ENCODE measurements at regions not wholly inside any gene's neighbourhood (a gene's known extent, or its start where the extent isn't known, plus 50 kb on each side); places are given as distances from the start of the nearest gene placed in this dataset.

- Mint-ChIP-seq H3K36me3 (ENCODE audit: low read depth) (no peaks in the 10 kb centered on the region), H3K4me3 (no peak overlapping the region), H3K4me1 (peaks cover 9% of the 10 kb centered on the region), H3K27me3 (ENCODE audit: insufficient read depth) (no peaks in the 10 kb centered on the region), H3K9me3 (no peaks in the 10 kb centered on the region), H3K27ac (no peak overlapping the region)
- H3K4me1 ChIP-seq (ENCODE audit: control insufficient read depth, insufficient read depth, low read length): no peaks in the 10 kb centered on the region
- H3K9ac ChIP-seq (ENCODE audit: extremely low read depth, low read length, poor library complexity, severe bottlenecking): no peak overlapping the region
- DNase-seq: no peak
- no peaks in the 10 kb centered on the region for H3K9me3 ChIP-seq (ENCODE audit: control insufficient read depth, low read length)
- H3K4me3 ChIP-seq (ENCODE audit: low read length): no peak overlapping the region
- no peak for TF ChIP-seq CTCF (conservative IDR thresholded peaks at IDR 0.05)
- no peak overlapping the region for H3K27ac ChIP-seq (ENCODE audit: low read depth, low read length)
- no peaks in the 10 kb centered on the region for H3K36me3 ChIP-seq (ENCODE audit: control insufficient read depth, insufficient read depth, low read length)
- WGBS, 2 experiments (ENCODE audit: insufficient coverage in 1 of 2, insufficient read length in 1 of 2): 95 to 100% methylated on average over 4 to 9 of the region's 9 CpGs
- H3K27me3 ChIP-seq (ENCODE audit: control insufficient read depth, insufficient read depth, low read length, poor library complexity, severe bottlenecking): no peaks in the 10 kb centered on the region
These were observed 427.0 kb upstream of the VSTM2A start for GRCh38 chr7:54115028-54115763.

GRCh38 chr7:54116956-54117355, 425.2 kb upstream of the VSTM2A start:
- Mint-ChIP-seq H3K27me3 (ENCODE audit: insufficient read depth) (no peaks in the 10 kb centered on the region), H3K36me3 (ENCODE audit: low read depth) (no peaks in the 10 kb centered on the region), H3K27ac (no peak overlapping the region), H3K4me3 (no peak overlapping the region), H3K4me1 (peaks cover 9% of the 10 kb centered on the region), H3K9me3 (no peaks in the 10 kb centered on the region)
- Histone ChIP-seq H3K36me3 (ENCODE audit: control insufficient read depth, insufficient read depth, low read length) (no peaks in the 10 kb centered on the region), H3K27me3 (ENCODE audit: control insufficient read depth, insufficient read depth, low read length, poor library complexity, severe bottlenecking) (no peaks in the 10 kb centered on the region), H3K27ac (ENCODE audit: low read depth, low read length) (no peak overlapping the region), H3K9ac (ENCODE audit: extremely low read depth, low read length, poor library complexity, severe bottlenecking) (no peak overlapping the region), H3K4me3 (ENCODE audit: low read length) (no peak overlapping the region), H3K9me3 (ENCODE audit: control insufficient read depth, low read length) (no peaks in the 10 kb centered on the region), H3K4me1 (ENCODE audit: control insufficient read depth, insufficient read depth, low read length) (no peaks in the 10 kb centered on the region)
- TF ChIP-seq CTCF (conservative IDR thresholded peaks at IDR 0.05): no peak
- WGBS, 2 experiments (ENCODE audit: insufficient coverage in 1 of 2, insufficient read length in 1 of 2): 74% methylated on average over 2 of the region's 2 CpGs; no CpG with 5 or more reads in 1 of the 2 experiments
- DNase-seq: no peak

- no peak overlapping the region for H3K27ac Mint-ChIP-seq
- no peaks in the 10 kb centered on the region for H3K27me3 Mint-ChIP-seq (ENCODE audit: insufficient read depth)
- DNase-seq: no peak
- no peak for TF ChIP-seq CTCF (conservative IDR thresholded peaks at IDR 0.05)
- Histone ChIP-seq H3K36me3 (ENCODE audit: control insufficient read depth, insufficient read depth, low read length) (no peaks in the 10 kb centered on the region), H3K4me3 (ENCODE audit: low read length) (no peak overlapping the region), H3K9ac (ENCODE audit: extremely low read depth, low read length, poor library complexity, severe bottlenecking) (no peak overlapping the region), H3K27me3 (ENCODE audit: control insufficient read depth, insufficient read depth, low read length, poor library complexity, severe bottlenecking) (no peaks in the 10 kb centered on the region), H3K9me3 (ENCODE audit: control insufficient read depth, low read length) (no peaks in the 10 kb centered on the region), H3K27ac (ENCODE audit: low read depth, low read length) (no peak overlapping the region), H3K4me1 (ENCODE audit: control insufficient read depth, insufficient read depth, low read length) (no peaks in the 10 kb centered on the region)
- H3K4me1 Mint-ChIP-seq: no peaks in the 10 kb centered on the region
- H3K36me3 Mint-ChIP-seq (ENCODE audit: low read depth): no peaks in the 10 kb centered on the region
- no peak overlapping the region for H3K4me3 Mint-ChIP-seq
- peaks cover 14% of the 10 kb centered on the region for H3K9me3 Mint-ChIP-seq
These were observed 413.1 kb upstream of the VSTM2A start for GRCh38 chr7:54129035-54129434.

All from endodermal cell (in vitro differentiated cells).